ENCODE measurements at regions not wholly inside any gene's neighbourhood (a gene's known extent, or its start where the extent isn't known, plus 50 kb on each side); places are given as distances from the start of the nearest gene placed in this dataset.

- Histone ChIP-seq H3K9me3 (ENCODE audit: control insufficient read depth in 1 of 2, insufficient read depth in 1 of 2, low read depth in 1 of 2, low read length in 2 of 2) (peaks cover 3 to 23% of the 10 kb centered on the region in 2 experiments; a peak in 2 of 4 replicates), H3K9me2 (ENCODE audit: insufficient read depth) (no peaks in the 10 kb centered on the region), H3K79me2 (ENCODE audit: insufficient read depth, low read length) (no peaks in the 10 kb centered on the region), H3K36me3 (ENCODE audit: control insufficient read depth in 1 of 2, insufficient read depth in 2 of 2, low read length in 2 of 2) (no peaks in the 10 kb centered on the region), H3K9ac (ENCODE audit: low read length) (no peak overlapping the region), H3K4me1 (ENCODE audit: control insufficient read depth in 1 of 2, insufficient read depth in 2 of 2, low read length in 2 of 2) (no peaks in the 10 kb centered on the region), H4K20me1 (ENCODE audit: insufficient read depth) (no peaks in the 10 kb centered on the region), H3K4me3 (replicated peaks in 1 of 2; ENCODE audit: low read depth in 1 of 2, low read length in 2 of 2) (no peak overlapping the region), H2AFZ (ENCODE audit: low read depth, low read length, poor library complexity, severe bottlenecking) (no peak overlapping the region), H3K27ac (ENCODE audit: low read depth, low read length) (no peak overlapping the region), H3K4me2 (ENCODE audit: low read length) (no peak overlapping the region), H3K27me3 (ENCODE audit: insufficient read depth, low read length) (no peaks in the 10 kb centered on the region)
- BruUV-seq (replicated peaks): no TSS peak
- intact Hi-C loops (cut with micrococcal nuclease): no loop called here
- DNase-seq (ENCODE audit: low read depth, low spot score): no peak
- no peak for ATAC-seq
- RAD21 ChIA-PET (ENCODE audit: low non-redundant PET in 1 of 2, low total read pairs in 2 of 2, uncharacterized antibody in 2 of 2, unreplicated experiment in 2 of 2): no interaction called here
- CTCF ChIA-PET: no interaction called here
- POLR2A ChIA-PET: no interaction called here
- TF ChIP-seq FOSL1 (IDR thresholded peaks at IDR 0.05; ENCODE audit: low read depth) (no peak), REST (IDR thresholded peaks at IDR 0.05; ENCODE audit: low read depth) (no peak), EZH2 (IDR thresholded peaks at IDR 0.05) (no peak), CBX3 (IDR thresholded peaks at IDR 0.05; ENCODE audit: low read depth) (no peak), CEBPB (IDR thresholded peaks at IDR 0.05; ENCODE audit: low read depth) (no peak), POLR2AphosphoS5 (IDR thresholded peaks at IDR 0.05; ENCODE audit: low read depth, low read length) (no peak), JUND (IDR thresholded peaks at IDR 0.05) (no peak), TCF7L2 (IDR thresholded peaks at IDR 0.05; ENCODE audit: borderline replicate concordance, extremely low read depth, insufficient read depth, insufficient read length) (no peak), EGR1 (IDR thresholded peaks at IDR 0.05; ENCODE audit: low read depth) (no peak), ATF3 (IDR thresholded peaks at IDR 0.05) (no peak), ZNF274 (IDR thresholded peaks at IDR 0.05; ENCODE audit: low read depth, low read length) (no peak), SIN3A (IDR thresholded peaks at IDR 0.05; ENCODE audit: low read depth) (no peak), EZH2phosphoT487 (IDR thresholded peaks at IDR 0.05; ENCODE audit: borderline replicate concordance) (no peak), CTCF (IDR thresholded peaks at IDR 0.05 in 2 of 3, conservative IDR thresholded peaks at IDR 0.05 in 1 of 3; ENCODE audit: borderline replicate concordance in 1 of 3, insufficient read depth in 1 of 3, low read depth in 2 of 3, low read length in 2 of 3) (no peak), ZFX (IDR thresholded peaks at IDR 0.05) (no peak), ELF1 (IDR thresholded peaks at IDR 0.05; ENCODE audit: borderline replicate concordance, low read depth) (no peak), SP1 (IDR thresholded peaks at IDR 0.05; ENCODE audit: low read depth) (no peak), YY1 (IDR thresholded peaks at IDR 0.05; ENCODE audit: extremely low read depth, insufficient replicate concordance, low read depth, low read length) (no peak), ZBTB33 (IDR thresholded peaks at IDR 0.05; ENCODE audit: extremely low read depth, insufficient replicate concordance, low read length) (no peak)
These were observed 448.7 kb upstream of the NETO1 start for GRCh38 chr18:73316513-73316912.
